ENCODE measurements at regions not wholly inside any gene's neighbourhood (a gene's known extent, or its start where the extent isn't known, plus 50 kb on each side); places are given as distances from the start of the nearest gene placed in this dataset.

GRCh38 chr4:115871596-115871995, 758.2 kb upstream of the NDST4 start:
- Histone ChIP-seq H3K36me3 (ENCODE audit: control insufficient read depth, insufficient read depth, low read length) (no peaks in the 10 kb centered on the region), H3K4me1 (no peaks in the 10 kb centered on the region), H3K27me3 (replicated peaks; ENCODE audit: control insufficient read depth, insufficient read depth, low read length) (no peaks in the 10 kb centered on the region), H3K9me3 (no peaks in the 10 kb centered on the region), H3K4me3 (ENCODE audit: low read depth, low read length) (no peak overlapping the region)
- no peak overlapping the region for H3K4me3 Mint-ChIP-seq (ENCODE audit: unreplicated experiment)
- H3K27ac Mint-ChIP-seq (ENCODE audit: unreplicated experiment) = no peak overlapping the region
- no peaks in the 10 kb centered on the region for H3K36me3 Mint-ChIP-seq (ENCODE audit: insufficient read depth, unreplicated experiment)
- ChIA-PET POLR2A (no interaction called here), CTCF (no interaction called here)
- intact Hi-C loops (cut with micrococcal nuclease; ENCODE audit: unreplicated experiment) = no loop called here
- peaks cover 3% of the 10 kb centered on the region for H3K27me3 Mint-ChIP-seq (ENCODE audit: insufficient read depth, unreplicated experiment)
- H3K9me3 Mint-ChIP-seq (ENCODE audit: unreplicated experiment) = no peaks in the 10 kb centered on the region
- no TSS peak for BruUV-seq (replicated peaks)
- no peak for TF ChIP-seq CTCF (IDR thresholded peaks at IDR 0.05; ENCODE audit: insufficient read depth in 1 of 2, low read depth in 1 of 2, low read length in 1 of 2, severe bottlenecking in 1 of 2, unreplicated experiment in 1 of 2)
- no peaks in the 10 kb centered on the region for H3K4me1 Mint-ChIP-seq (ENCODE audit: low read depth, unreplicated experiment)
- DNase-seq = no peak

GRCh38 chr4:115866364-115866896, 753.0 kb upstream of the NDST4 start:
- no TSS peak for BruUV-seq (replicated peaks)
- peaks cover 3% of the 10 kb centered on the region for H3K27me3 Mint-ChIP-seq (ENCODE audit: insufficient read depth, unreplicated experiment)
- POLR2A ChIA-PET = no interaction called here
- Histone ChIP-seq H3K4me3 (ENCODE audit: low read depth, low read length) (no peak overlapping the region), H3K27me3 (replicated peaks; ENCODE audit: control insufficient read depth, insufficient read depth, low read length) (no peaks in the 10 kb centered on the region), H3K4me1 (no peaks in the 10 kb centered on the region), H3K36me3 (ENCODE audit: control insufficient read depth, insufficient read depth, low read length) (no peaks in the 10 kb centered on the region), H3K9me3 (no peaks in the 10 kb centered on the region)
- no peak overlapping the region for H3K4me3 Mint-ChIP-seq (ENCODE audit: unreplicated experiment)
- no peaks in the 10 kb centered on the region for H3K4me1 Mint-ChIP-seq (ENCODE audit: low read depth, unreplicated experiment)
- intact Hi-C loops (cut with micrococcal nuclease; ENCODE audit: unreplicated experiment) = no loop called here
- H3K36me3 Mint-ChIP-seq (ENCODE audit: insufficient read depth, unreplicated experiment) = no peaks in the 10 kb centered on the region
- H3K9me3 Mint-ChIP-seq (ENCODE audit: unreplicated experiment) = no peaks in the 10 kb centered on the region
- no peak for DNase-seq
- no peak overlapping the region for H3K27ac Mint-ChIP-seq (ENCODE audit: unreplicated experiment)
- TF ChIP-seq CTCF (IDR thresholded peaks at IDR 0.05; ENCODE audit: insufficient read depth in 1 of 2, low read depth in 1 of 2, low read length in 1 of 2, severe bottlenecking in 1 of 2, unreplicated experiment in 1 of 2) = no peak
- CTCF ChIA-PET = no interaction called here

- Histone ChIP-seq H3K27me3 (replicated peaks; ENCODE audit: control insufficient read depth, insufficient read depth, low read length) (no peaks in the 10 kb centered on the region), H3K4me3 (ENCODE audit: low read depth, low read length) (no peak overlapping the region), H3K9me3 (no peaks in the 10 kb centered on the region), H3K4me1 (no peaks in the 10 kb centered on the region), H3K36me3 (ENCODE audit: control insufficient read depth, insufficient read depth, low read length) (no peaks in the 10 kb centered on the region)
- Mint-ChIP-seq H3K4me1 (ENCODE audit: low read depth, unreplicated experiment) (no peaks in the 10 kb centered on the region), H3K9me3 (ENCODE audit: unreplicated experiment) (no peaks in the 10 kb centered on the region), H3K27me3 (ENCODE audit: insufficient read depth, unreplicated experiment) (peaks cover 3% of the 10 kb centered on the region), H3K27ac (ENCODE audit: unreplicated experiment) (no peak overlapping the region), H3K36me3 (ENCODE audit: insufficient read depth, unreplicated experiment) (no peaks in the 10 kb centered on the region), H3K4me3 (ENCODE audit: unreplicated experiment) (no peak overlapping the region)
- no peak for TF ChIP-seq CTCF (IDR thresholded peaks at IDR 0.05; ENCODE audit: insufficient read depth in 1 of 2, low read depth in 1 of 2, low read length in 1 of 2, severe bottlenecking in 1 of 2, unreplicated experiment in 1 of 2)
- BruUV-seq (replicated peaks) = no TSS peak
- DNase-seq = no peak
- ChIA-PET CTCF (no interaction called here), POLR2A (no interaction called here)
- intact Hi-C loops (cut with micrococcal nuclease; ENCODE audit: unreplicated experiment) = no loop called here
Measured at GRCh38 chr4:115865736-115866135, 752.3 kb upstream of the NDST4 start.
